GM12864 (cell line): ENCODE measurements at regions not wholly inside any gene's neighbourhood (a gene's known extent, or its start where the extent isn't known, plus 50 kb on each side); places are given as distances from the start of the nearest gene placed in this dataset.
A peak's percentile ranks its signal among the peaks of the same experiment; 100 is the strongest.

Experiments
- DNase-seq: peaks from one replicate; pipeline ENCODE4 v3.0.0-alpha.2; 2011; ENCODE audit warnings: low read depth
- H3K4me3 ChIP-seq: 2 replicates; pipeline ENCODE4 v1.5.1; 2011; ENCODE audit warnings: mild to moderate bottlenecking, low read depth, low read length, control low read depth
- CTCF ChIP-seq: IDR thresholded peaks from 2 replicates; pipeline ENCODE4 v1.5.1; 2011; ENCODE audit warnings: low read depth, mild to moderate bottlenecking, moderate library complexity, low read length, control low read depth, inconsistent platforms; ENCODE audit errors: missing control alignments

DNA sequence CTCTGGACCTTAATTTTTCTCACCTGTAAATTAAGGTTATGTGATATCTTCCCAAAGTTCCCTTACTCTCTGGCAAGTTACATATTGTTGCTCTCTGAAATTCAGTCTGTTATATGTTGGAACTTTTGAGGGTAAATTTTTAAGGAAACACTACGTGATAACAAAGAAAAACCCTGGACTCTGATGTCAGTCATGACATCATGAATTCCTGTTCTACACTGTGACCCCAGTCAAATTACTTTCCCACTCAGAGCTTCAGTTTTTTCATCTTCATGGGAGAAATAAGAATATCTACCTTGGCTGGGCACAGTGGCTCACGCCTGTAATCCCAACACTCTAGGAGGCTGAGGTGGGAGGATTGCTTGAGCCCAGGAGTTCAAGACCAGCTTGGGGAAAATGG is 164.6 kb upstream of the RALGAPA2 start:
- TF ChIP-seq CTCF: no peak
- DNase-seq: no peak

DNA sequence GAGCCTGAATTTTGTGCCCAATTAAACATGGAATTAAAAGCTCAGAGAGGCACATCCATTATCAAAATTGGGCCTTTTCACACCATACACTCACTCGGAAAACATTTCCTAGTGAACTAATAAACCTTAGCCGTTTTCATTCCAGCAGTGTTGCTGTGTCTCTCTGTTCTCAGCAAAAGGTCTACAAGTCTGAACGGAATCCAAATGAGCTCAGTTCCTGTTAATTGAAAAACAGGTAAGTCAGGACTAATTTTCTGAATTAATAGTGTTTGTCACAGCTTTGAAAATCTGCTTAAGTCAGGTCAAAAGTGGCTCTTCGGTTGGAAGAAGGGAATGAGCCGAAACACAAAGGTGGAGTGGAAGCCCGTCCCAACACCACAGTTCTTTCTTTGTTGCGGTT is 163.3 kb upstream of the RALGAPA2 start:
- H3K4me3 ChIP-seq: no peak overlapping the region
- no peak for TF ChIP-seq CTCF
- DNase-seq: no peak

More for the DNA sequence above, 164.6 kb upstream of the RALGAPA2 start:
- no peak overlapping the region for H3K4me3 ChIP-seq

DNA sequence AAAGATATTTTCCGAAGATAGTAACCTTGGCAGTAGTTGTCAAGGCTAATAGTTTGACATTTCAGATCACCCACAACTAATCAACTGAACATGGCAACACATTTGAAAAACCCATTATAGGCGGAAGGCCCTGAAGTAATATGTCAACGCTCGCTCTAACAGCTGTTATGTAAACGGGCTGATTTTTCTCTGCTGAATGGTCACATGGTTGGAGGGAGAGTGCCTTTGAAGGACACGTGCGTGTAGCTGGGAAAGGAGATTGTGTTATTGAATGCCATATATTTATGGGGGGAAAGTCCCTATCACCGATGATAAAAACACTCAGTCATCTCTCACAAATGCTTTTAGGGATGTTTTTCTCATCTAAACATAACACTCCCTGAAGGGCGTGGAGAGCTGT is 160.0 kb upstream of the RALGAPA2 start:
- no peak for TF ChIP-seq CTCF
- no peak overlapping the region for H3K4me3 ChIP-seq
- no peak for DNase-seq

GRCh38 chr20:20869161-20869775 is 156.8 kb upstream of the RALGAPA2 start:
- TF ChIP-seq CTCF: no peak
- H3K4me3 ChIP-seq: no peak overlapping the region

DNA sequence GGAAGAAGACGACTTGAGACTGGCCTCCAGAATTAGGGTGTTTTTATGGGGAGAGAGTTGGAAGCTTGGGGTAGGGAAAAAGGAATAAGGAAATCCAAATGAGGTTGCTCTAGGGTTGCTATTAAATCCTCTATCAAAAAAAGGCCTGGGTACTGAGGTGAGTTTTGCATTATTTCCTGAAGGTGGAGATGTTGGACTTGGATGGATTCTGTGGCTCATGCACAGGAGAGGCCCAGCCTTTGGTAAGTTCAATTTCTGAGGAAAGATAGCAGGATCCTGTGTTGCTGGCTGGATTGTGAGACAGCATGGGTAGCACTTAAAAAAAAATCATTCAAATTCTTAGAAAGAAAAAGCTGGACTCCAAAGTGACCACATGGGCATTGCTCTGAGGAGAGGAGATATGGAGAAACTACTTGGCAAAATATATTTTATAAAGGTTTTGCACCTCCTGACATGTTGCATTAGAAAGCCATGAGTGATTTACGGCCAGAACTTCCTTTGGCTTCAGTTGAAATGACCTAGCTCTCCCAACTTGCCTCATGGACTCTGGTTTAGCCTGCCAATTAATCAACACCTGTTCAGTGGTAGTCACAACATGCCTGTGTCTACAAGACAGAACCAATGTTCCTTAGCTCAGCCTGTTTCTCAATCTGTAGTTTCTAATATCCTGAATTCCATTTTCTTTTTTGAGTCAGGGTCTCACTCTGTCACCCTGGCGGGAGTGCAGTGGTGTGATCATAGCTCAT is 152.1 kb upstream of the RALGAPA2 start:
- DNase-seq: no peak
- H3K4me3 ChIP-seq: no peak overlapping the region
- no peak for TF ChIP-seq CTCF

More at GRCh38 chr20:20869161-20869775, 156.8 kb upstream of the RALGAPA2 start:
- DNase-seq: no peak

DNA sequence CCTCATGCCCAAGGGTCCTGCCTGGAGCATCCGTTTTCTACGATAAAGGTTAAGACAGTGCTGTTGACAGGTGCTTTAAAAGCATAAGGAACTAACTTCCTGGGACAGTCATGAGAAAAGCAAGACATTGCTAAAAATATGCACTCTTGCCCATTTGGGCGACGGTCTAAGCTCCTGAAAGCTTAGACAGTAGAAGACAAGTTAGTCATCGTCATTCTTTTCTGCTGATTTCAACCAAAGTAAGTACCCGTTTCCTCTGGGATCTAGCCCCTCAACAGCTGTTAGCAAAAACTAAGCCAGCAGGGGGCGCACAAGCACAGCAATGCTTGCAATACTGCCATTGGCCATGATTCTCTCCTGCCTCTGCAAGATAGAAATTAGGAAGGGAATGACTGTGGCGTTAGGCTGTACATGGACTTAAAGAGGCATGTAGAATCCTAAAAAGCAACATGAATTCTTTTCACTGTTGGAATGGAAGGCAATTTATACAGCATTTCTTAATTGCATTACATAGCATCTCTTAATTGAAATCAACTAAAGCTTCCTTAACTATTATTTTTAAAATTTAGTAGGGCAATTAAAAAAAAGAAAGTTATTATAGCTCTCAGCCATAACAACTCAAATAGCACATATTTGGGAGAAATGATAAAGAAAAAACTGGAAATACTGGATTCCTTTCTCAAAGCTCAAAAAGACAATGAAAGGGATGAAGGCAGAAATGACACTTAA is 147.8 kb upstream of the RALGAPA2 start:
- H3K4me3 ChIP-seq: no peak overlapping the region
- TF ChIP-seq CTCF: peak; percentile 94
- peak; percentile 46 for DNase-seq
